ENCODE measurements at regions not wholly inside any gene's neighbourhood (a gene's known extent, or its start where the extent isn't known, plus 50 kb on each side); places are given as distances from the start of the nearest gene placed in this dataset.

DNA sequence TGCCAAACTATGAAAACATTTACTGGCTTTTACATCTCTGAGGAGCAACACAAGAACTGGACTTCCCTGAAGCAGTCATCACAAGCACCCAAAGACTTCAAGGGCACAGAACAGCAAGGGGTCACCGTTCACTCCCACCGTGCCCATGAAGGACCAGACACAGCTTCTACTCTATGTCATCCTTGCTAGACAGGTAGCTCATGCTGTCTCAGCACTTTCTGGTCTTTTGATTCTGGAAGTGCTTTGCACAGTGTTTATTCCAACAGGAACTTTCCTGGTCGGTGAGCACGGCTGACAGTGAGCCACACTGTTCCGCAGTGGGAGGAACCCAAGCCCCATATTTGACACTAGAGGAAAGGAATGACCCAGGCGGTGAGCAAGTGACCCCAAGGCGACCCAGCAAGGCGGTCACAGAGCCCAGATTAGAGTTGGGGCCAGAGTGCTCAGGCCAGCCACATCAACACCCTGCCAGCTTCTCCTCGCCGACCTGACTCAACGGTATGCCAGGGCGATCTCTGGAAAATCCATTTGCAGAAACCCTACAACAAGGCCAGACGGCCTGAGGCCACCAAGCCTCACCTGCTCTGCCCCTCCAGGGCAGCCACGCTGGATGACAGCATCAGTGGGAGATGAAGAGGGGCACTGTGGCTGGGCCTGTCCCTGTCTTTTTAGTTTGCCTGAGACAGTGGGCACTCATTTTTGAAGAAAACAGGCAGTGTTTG is 318.6 kb downstream of the TCERG1L start:
- TF ChIP-seq POLR2A (IDR thresholded peaks at IDR 0.05; ENCODE audit: low read depth, low read length): no peak
- TF ChIP-seq, protein P1, sequence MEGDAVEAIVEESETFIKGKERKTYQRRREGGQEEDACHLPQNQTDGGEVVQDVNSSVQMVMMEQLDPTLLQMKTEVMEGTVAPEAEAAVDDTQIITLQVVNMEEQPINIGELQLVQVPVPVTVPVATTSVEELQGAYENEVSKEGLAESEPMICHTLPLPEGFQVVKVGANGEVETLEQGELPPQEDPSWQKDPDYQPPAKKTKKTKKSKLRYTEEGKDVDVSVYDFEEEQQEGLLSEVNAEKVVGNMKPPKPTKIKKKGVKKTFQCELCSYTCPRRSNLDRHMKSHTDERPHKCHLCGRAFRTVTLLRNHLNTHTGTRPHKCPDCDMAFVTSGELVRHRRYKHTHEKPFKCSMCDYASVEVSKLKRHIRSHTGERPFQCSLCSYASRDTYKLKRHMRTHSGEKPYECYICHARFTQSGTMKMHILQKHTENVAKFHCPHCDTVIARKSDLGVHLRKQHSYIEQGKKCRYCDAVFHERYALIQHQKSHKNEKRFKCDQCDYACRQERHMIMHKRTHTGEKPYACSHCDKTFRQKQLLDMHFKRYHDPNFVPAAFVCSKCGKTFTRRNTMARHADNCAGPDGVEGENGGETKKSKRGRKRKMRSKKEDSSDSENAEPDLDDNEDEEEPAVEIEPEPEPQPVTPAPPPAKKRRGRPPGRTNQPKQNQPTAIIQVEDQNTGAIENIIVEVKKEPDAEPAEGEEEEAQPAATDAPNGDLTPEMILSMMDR (conservative IDR thresholded peaks at IDR 0.05; ENCODE audit: low read depth, low read length): no peak
- no peak for TF ChIP-seq MAZ (IDR thresholded peaks at IDR 0.05; ENCODE audit: borderline replicate concordance, low read depth, low read length)
- TF ChIP-seq RAD21 (IDR thresholded peaks at IDR 0.05; ENCODE audit: low read length): no peak
